ENCODE measurements at regions not wholly inside any gene's neighbourhood (a gene's known extent, or its start where the extent isn't known, plus 50 kb on each side); places are given as distances from the start of the nearest gene placed in this dataset.

GRCh38 chr12:102573237-102573636 lies 92.9 kb upstream of the IGF1 start:
- DNase-seq (ENCODE audit: low spot score) = no peak
- Mint-ChIP-seq H3K4me3 (ENCODE audit: unreplicated experiment) (no peak overlapping the region), H3K9me3 (ENCODE audit: unreplicated experiment) (no peaks in the 10 kb centered on the region), H3K27me3 (ENCODE audit: unreplicated experiment) (peaks cover 1% of the 10 kb centered on the region), H3K27ac (ENCODE audit: unreplicated experiment) (no peak overlapping the region), H3K36me3 (ENCODE audit: low read depth, unreplicated experiment) (no peaks in the 10 kb centered on the region), H3K4me1 (ENCODE audit: unreplicated experiment) (no peaks in the 10 kb centered on the region)
- TF ChIP-seq CTCF (IDR thresholded peaks at IDR 0.05; ENCODE audit: unreplicated experiment) = no peak

- TF ChIP-seq CTCF (IDR thresholded peaks at IDR 0.05; ENCODE audit: unreplicated experiment) = no peak
- H3K36me3 Mint-ChIP-seq (ENCODE audit: low read depth, unreplicated experiment) = no peaks in the 10 kb centered on the region
- no peak overlapping the region for H3K4me3 Mint-ChIP-seq (ENCODE audit: unreplicated experiment)
- no peaks in the 10 kb centered on the region for H3K4me1 Mint-ChIP-seq (ENCODE audit: unreplicated experiment)
- H3K27ac Mint-ChIP-seq (ENCODE audit: unreplicated experiment) = no peak overlapping the region
- H3K27me3 Mint-ChIP-seq (ENCODE audit: unreplicated experiment) = peaks cover 1% of the 10 kb centered on the region
- H3K9me3 Mint-ChIP-seq (ENCODE audit: unreplicated experiment) = no peaks in the 10 kb centered on the region
- DNase-seq (ENCODE audit: low spot score) = no peak
These were observed 91.5 kb upstream of the IGF1 start for GRCh38 chr12:102571889-102572288.

- Mint-ChIP-seq H3K4me1 (ENCODE audit: unreplicated experiment) (no peaks in the 10 kb centered on the region), H3K4me3 (ENCODE audit: unreplicated experiment) (no peak overlapping the region), H3K27me3 (ENCODE audit: unreplicated experiment) (peaks cover 1% of the 10 kb centered on the region), H3K9me3 (ENCODE audit: unreplicated experiment) (no peaks in the 10 kb centered on the region), H3K27ac (ENCODE audit: unreplicated experiment) (no peak overlapping the region), H3K36me3 (ENCODE audit: low read depth, unreplicated experiment) (no peaks in the 10 kb centered on the region)
- no peak for TF ChIP-seq CTCF (IDR thresholded peaks at IDR 0.05; ENCODE audit: unreplicated experiment)
- no peak for DNase-seq (ENCODE audit: low spot score)
These were observed 89.9 kb upstream of the IGF1 start for GRCh38 chr12:102570256-102570655.

GRCh38 chr12:102569803-102570202 lies 89.4 kb upstream of the IGF1 start:
- Mint-ChIP-seq H3K4me1 (ENCODE audit: unreplicated experiment) (no peaks in the 10 kb centered on the region), H3K9me3 (ENCODE audit: unreplicated experiment) (no peaks in the 10 kb centered on the region), H3K4me3 (ENCODE audit: unreplicated experiment) (no peak overlapping the region), H3K36me3 (ENCODE audit: low read depth, unreplicated experiment) (no peaks in the 10 kb centered on the region), H3K27me3 (ENCODE audit: unreplicated experiment) (peaks cover 1% of the 10 kb centered on the region), H3K27ac (ENCODE audit: unreplicated experiment) (no peak overlapping the region)
- TF ChIP-seq CTCF (IDR thresholded peaks at IDR 0.05; ENCODE audit: unreplicated experiment) = no peak
- no peak for DNase-seq (ENCODE audit: low spot score)

GRCh38 chr12:102568276-102568675 lies 87.9 kb upstream of the IGF1 start:
- H3K4me1 Mint-ChIP-seq (ENCODE audit: unreplicated experiment) = peaks cover 4% of the 10 kb centered on the region
- no peak for DNase-seq (ENCODE audit: low spot score)

More at GRCh38 chr12:102568276-102568675, 87.9 kb upstream of the IGF1 start:
- TF ChIP-seq CTCF (IDR thresholded peaks at IDR 0.05; ENCODE audit: unreplicated experiment) = no peak
- Mint-ChIP-seq H3K4me3 (ENCODE audit: unreplicated experiment) (no peak overlapping the region), H3K27ac (ENCODE audit: unreplicated experiment) (no peak overlapping the region), H3K36me3 (ENCODE audit: low read depth, unreplicated experiment) (no peaks in the 10 kb centered on the region), H3K9me3 (ENCODE audit: unreplicated experiment) (no peaks in the 10 kb centered on the region), H3K27me3 (ENCODE audit: unreplicated experiment) (peaks cover 1% of the 10 kb centered on the region)
